ENCODE measurements at regions not wholly inside any gene's neighbourhood (a gene's known extent, or its start where the extent isn't known, plus 50 kb on each side); places are given as distances from the start of the nearest gene placed in this dataset.

- Histone ChIP-seq H3K4me1 (ENCODE audit: control insufficient read depth in 1 of 2, insufficient read depth in 2 of 2, low read length in 2 of 2) (no peaks in the 10 kb centered on the region), H3K4me3 (ENCODE audit: low read depth in 1 of 2, low read length in 2 of 2) (no peak overlapping the region), H3K9ac (ENCODE audit: low read depth in 1 of 2, low read length in 2 of 2) (no peak overlapping the region), H3K27me3 (ENCODE audit: control insufficient read depth in 1 of 2, insufficient read depth in 2 of 2, low read length in 2 of 2) (no peaks in the 10 kb centered on the region), H3K36me3 (ENCODE audit: control insufficient read depth in 1 of 2, insufficient read depth in 2 of 2, low read length in 2 of 2) (no peaks in the 10 kb centered on the region), H3K9me3 (ENCODE audit: control insufficient read depth in 1 of 2, low read length in 2 of 2) (no peaks in the 10 kb centered on the region), H3K27ac (ENCODE audit: low read depth, low read length) (no peak overlapping the region)
Observed at GRCh38 chr3:152516216-152516615, 247.5 kb downstream of the MBNL1 start.

DNA sequence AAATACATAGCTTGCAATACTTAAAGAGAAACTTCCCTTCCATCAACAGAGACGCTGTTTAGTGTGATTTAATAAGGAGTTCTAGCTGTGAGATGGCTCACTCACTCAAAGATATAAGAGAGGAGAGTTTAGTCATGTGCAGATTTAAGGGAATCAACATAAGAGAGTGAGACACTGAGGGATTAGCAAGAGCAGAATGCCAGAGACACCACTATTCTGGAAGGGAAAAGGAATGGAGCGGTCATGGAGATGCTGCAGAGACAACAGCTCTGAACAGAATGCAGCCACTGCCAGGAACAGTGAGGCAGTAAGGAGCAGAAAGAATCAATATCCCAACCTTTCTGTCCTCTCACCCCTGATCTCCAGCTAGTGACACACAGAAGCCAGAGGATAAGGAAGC, 248.8 kb downstream of the MBNL1 start:
- no peaks in the 10 kb centered on the region for H3K27me3 ChIP-seq (ENCODE audit: control insufficient read depth in 1 of 2, insufficient read depth in 2 of 2, low read length in 2 of 2)
- H3K4me3 ChIP-seq (ENCODE audit: low read depth in 1 of 2, low read length in 2 of 2), result no peak overlapping the region
- no peaks in the 10 kb centered on the region for H3K4me1 ChIP-seq (ENCODE audit: control insufficient read depth in 1 of 2, insufficient read depth in 2 of 2, low read length in 2 of 2)
- no peaks in the 10 kb centered on the region for H3K36me3 ChIP-seq (ENCODE audit: control insufficient read depth in 1 of 2, insufficient read depth in 2 of 2, low read length in 2 of 2)
- no peak overlapping the region for H3K27ac ChIP-seq (ENCODE audit: low read depth, low read length)
- H3K9me3 ChIP-seq (ENCODE audit: control insufficient read depth in 1 of 2, low read length in 2 of 2), result no peaks in the 10 kb centered on the region
- no peak overlapping the region for H3K9ac ChIP-seq (ENCODE audit: low read depth in 1 of 2, low read length in 2 of 2)

DNA sequence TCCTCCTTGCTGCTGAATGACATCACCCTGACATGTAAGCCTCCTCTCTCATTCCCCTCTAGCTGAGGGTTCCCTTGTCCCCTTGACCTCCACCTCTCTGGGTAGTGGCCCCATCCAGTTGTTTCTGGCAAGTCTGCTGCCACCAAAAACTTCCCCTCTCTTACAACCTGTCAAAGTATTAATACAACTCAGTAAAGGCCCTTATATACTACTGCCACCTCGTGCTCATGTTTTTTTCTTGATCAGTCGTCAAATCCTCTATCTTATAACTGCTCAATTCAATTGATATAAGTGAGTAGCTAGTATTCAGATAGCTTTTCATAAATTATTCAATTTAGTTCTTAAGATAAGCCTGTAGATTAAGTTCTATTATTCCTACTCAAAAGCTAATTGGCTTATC, 249.6 kb downstream of the MBNL1 start:
- H3K4me3 ChIP-seq (ENCODE audit: low read depth in 1 of 2, low read length in 2 of 2), result no peak overlapping the region
- no peak overlapping the region for H3K9ac ChIP-seq (ENCODE audit: low read depth in 1 of 2, low read length in 2 of 2)
- no peaks in the 10 kb centered on the region for H3K27me3 ChIP-seq (ENCODE audit: control insufficient read depth in 1 of 2, insufficient read depth in 2 of 2, low read length in 2 of 2)
- no peaks in the 10 kb centered on the region for H3K36me3 ChIP-seq (ENCODE audit: control insufficient read depth in 1 of 2, insufficient read depth in 2 of 2, low read length in 2 of 2)
- H3K4me1 ChIP-seq (ENCODE audit: control insufficient read depth in 1 of 2, insufficient read depth in 2 of 2, low read length in 2 of 2), result no peaks in the 10 kb centered on the region
- H3K9me3 ChIP-seq (ENCODE audit: control insufficient read depth in 1 of 2, low read length in 2 of 2), result no peaks in the 10 kb centered on the region
- H3K27ac ChIP-seq (ENCODE audit: low read depth, low read length), result no peak overlapping the region

DNA sequence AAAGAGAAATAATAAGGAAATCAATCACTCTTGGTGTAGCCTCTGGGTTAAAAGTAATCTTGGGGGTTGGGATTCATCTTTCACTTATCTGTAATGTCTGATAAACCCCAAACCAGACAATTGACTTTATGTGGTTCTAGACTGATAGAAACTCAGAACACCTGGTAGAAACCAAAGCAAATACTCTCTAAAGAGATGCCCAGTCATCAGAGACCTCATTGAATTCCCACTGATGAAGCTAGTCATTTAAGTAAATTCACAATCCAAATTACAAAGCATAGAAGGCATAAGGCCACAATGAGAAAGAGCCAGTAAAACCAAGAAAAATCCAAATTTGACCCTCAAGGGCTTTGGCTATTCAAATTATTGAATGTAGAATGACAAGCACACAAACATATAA, 250.6 kb downstream of the MBNL1 start:
- Histone ChIP-seq H3K27me3 (ENCODE audit: control insufficient read depth in 1 of 2, insufficient read depth in 2 of 2, low read length in 2 of 2) (no peaks in the 10 kb centered on the region), H3K9me3 (ENCODE audit: control insufficient read depth in 1 of 2, low read length in 2 of 2) (no peaks in the 10 kb centered on the region), H3K9ac (ENCODE audit: low read depth in 1 of 2, low read length in 2 of 2) (no peak overlapping the region), H3K27ac (ENCODE audit: low read depth, low read length) (no peak overlapping the region), H3K4me3 (ENCODE audit: low read depth in 1 of 2, low read length in 2 of 2) (no peak overlapping the region), H3K36me3 (ENCODE audit: control insufficient read depth in 1 of 2, insufficient read depth in 2 of 2, low read length in 2 of 2) (no peaks in the 10 kb centered on the region), H3K4me1 (ENCODE audit: control insufficient read depth in 1 of 2, insufficient read depth in 2 of 2, low read length in 2 of 2) (no peaks in the 10 kb centered on the region)

GRCh38 chr3:152522036-152522435, 253.3 kb downstream of the MBNL1 start:
- Histone ChIP-seq H3K4me1 (ENCODE audit: control insufficient read depth in 1 of 2, insufficient read depth in 2 of 2, low read length in 2 of 2) (no peaks in the 10 kb centered on the region), H3K9me3 (ENCODE audit: control insufficient read depth in 1 of 2, low read length in 2 of 2) (no peaks in the 10 kb centered on the region), H3K9ac (ENCODE audit: low read depth in 1 of 2, low read length in 2 of 2) (no peak overlapping the region), H3K4me3 (ENCODE audit: low read depth in 1 of 2, low read length in 2 of 2) (no peak overlapping the region), H3K27ac (ENCODE audit: low read depth, low read length) (no peak overlapping the region), H3K36me3 (ENCODE audit: control insufficient read depth in 1 of 2, insufficient read depth in 2 of 2, low read length in 2 of 2) (no peaks in the 10 kb centered on the region), H3K27me3 (ENCODE audit: control insufficient read depth in 1 of 2, insufficient read depth in 2 of 2, low read length in 2 of 2) (no peaks in the 10 kb centered on the region)

GRCh38 chr3:152524198-152525140, 255.7 kb downstream of the MBNL1 start:
- Histone ChIP-seq H3K9ac (ENCODE audit: low read depth in 1 of 2, low read length in 2 of 2) (no peak overlapping the region), H3K27ac (ENCODE audit: low read depth, low read length) (no peak overlapping the region)

GRCh38 chr3:152531717-152532116, 263.0 kb downstream of the MBNL1 start:
- Histone ChIP-seq H3K4me1 (ENCODE audit: control insufficient read depth in 1 of 2, insufficient read depth in 2 of 2, low read length in 2 of 2) (no peaks in the 10 kb centered on the region), H3K4me3 (ENCODE audit: low read depth in 1 of 2, low read length in 2 of 2) (no peak overlapping the region), H3K36me3 (ENCODE audit: control insufficient read depth in 1 of 2, insufficient read depth in 2 of 2, low read length in 2 of 2) (no peaks in the 10 kb centered on the region), H3K9me3 (ENCODE audit: control insufficient read depth in 1 of 2, low read length in 2 of 2) (no peaks in the 10 kb centered on the region), H3K9ac (ENCODE audit: low read depth in 1 of 2, low read length in 2 of 2) (no peak overlapping the region), H3K27ac (ENCODE audit: low read depth, low read length) (no peak overlapping the region), H3K27me3 (ENCODE audit: control insufficient read depth in 1 of 2, insufficient read depth in 2 of 2, low read length in 2 of 2) (no peaks in the 10 kb centered on the region)

More at GRCh38 chr3:152524198-152525140, 255.7 kb downstream of the MBNL1 start:
- no peaks in the 10 kb centered on the region for H3K4me1 ChIP-seq (ENCODE audit: control insufficient read depth in 1 of 2, insufficient read depth in 2 of 2, low read length in 2 of 2)
- no peaks in the 10 kb centered on the region for H3K36me3 ChIP-seq (ENCODE audit: control insufficient read depth in 1 of 2, insufficient read depth in 2 of 2, low read length in 2 of 2)
- no peaks in the 10 kb centered on the region for H3K27me3 ChIP-seq (ENCODE audit: control insufficient read depth in 1 of 2, insufficient read depth in 2 of 2, low read length in 2 of 2)
- H3K9me3 ChIP-seq (ENCODE audit: control insufficient read depth in 1 of 2, low read length in 2 of 2), result no peaks in the 10 kb centered on the region
- no peak overlapping the region for H3K4me3 ChIP-seq (ENCODE audit: low read depth in 1 of 2, low read length in 2 of 2)

GRCh38 chr3:152538518-152538917, 269.8 kb downstream of the MBNL1 start:
- H3K4me1 ChIP-seq (ENCODE audit: control insufficient read depth in 1 of 2, insufficient read depth in 2 of 2, low read length in 2 of 2), result no peaks in the 10 kb centered on the region
- no peaks in the 10 kb centered on the region for H3K27me3 ChIP-seq (ENCODE audit: control insufficient read depth in 1 of 2, insufficient read depth in 2 of 2, low read length in 2 of 2)
- no peak overlapping the region for H3K9ac ChIP-seq (ENCODE audit: low read depth in 1 of 2, low read length in 2 of 2)
- no peaks in the 10 kb centered on the region for H3K36me3 ChIP-seq (ENCODE audit: control insufficient read depth in 1 of 2, insufficient read depth in 2 of 2, low read length in 2 of 2)
- H3K4me3 ChIP-seq (ENCODE audit: low read depth in 1 of 2, low read length in 2 of 2), result no peak overlapping the region
- H3K27ac ChIP-seq (ENCODE audit: low read depth, low read length), result no peak overlapping the region
- peaks cover 0 to 3% of the 10 kb centered on the region in 2 donors for H3K9me3 ChIP-seq (ENCODE audit: control insufficient read depth in 1 of 2, low read length in 2 of 2)

DNA sequence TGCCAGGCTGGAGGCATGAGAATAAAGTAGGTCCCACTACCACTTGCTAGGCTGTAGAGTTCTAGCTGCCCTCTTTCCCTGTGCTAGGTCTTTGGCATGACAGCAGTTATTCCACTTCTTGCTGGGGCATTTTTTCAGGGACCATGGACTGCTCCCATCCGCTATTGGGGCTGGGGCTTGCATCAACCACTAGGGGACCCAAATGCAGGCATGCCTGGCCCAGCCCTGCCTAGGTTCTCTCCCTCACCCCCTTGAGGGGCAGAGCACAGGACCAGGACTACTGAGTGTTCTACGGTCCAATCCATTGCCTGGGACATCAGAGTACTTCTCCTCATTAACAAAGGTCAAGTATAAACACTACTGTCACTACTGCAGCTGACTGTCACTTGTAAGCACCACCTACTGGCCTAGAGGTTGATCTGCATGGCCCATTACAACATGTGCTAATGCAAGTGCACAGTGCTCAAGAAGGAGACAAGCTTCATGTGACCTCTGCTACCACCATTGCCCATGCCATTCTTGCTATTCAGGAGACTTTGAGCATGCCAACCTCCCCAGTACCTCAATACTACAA, 270.5 kb downstream of the MBNL1 start:
- no peak overlapping the region for H3K27ac ChIP-seq (ENCODE audit: low read depth, low read length)
- H3K9ac ChIP-seq (ENCODE audit: low read depth in 1 of 2, low read length in 2 of 2), result no peak overlapping the region
- H3K27me3 ChIP-seq (ENCODE audit: control insufficient read depth in 1 of 2, insufficient read depth in 2 of 2, low read length in 2 of 2), result no peaks in the 10 kb centered on the region
- peaks cover 0 to 3% of the 10 kb centered on the region in 2 donors for H3K9me3 ChIP-seq (ENCODE audit: control insufficient read depth in 1 of 2, low read length in 2 of 2)
- no peak overlapping the region for H3K4me3 ChIP-seq (ENCODE audit: low read depth in 1 of 2, low read length in 2 of 2)
- H3K4me1 ChIP-seq (ENCODE audit: control insufficient read depth in 1 of 2, insufficient read depth in 2 of 2, low read length in 2 of 2), result no peaks in the 10 kb centered on the region
- no peaks in the 10 kb centered on the region for H3K36me3 ChIP-seq (ENCODE audit: control insufficient read depth in 1 of 2, insufficient read depth in 2 of 2, low read length in 2 of 2)

GRCh38 chr3:152540120-152540519, 271.4 kb downstream of the MBNL1 start:
- Histone ChIP-seq H3K9ac (ENCODE audit: low read depth in 1 of 2, low read length in 2 of 2) (no peak overlapping the region), H3K36me3 (ENCODE audit: control insufficient read depth in 1 of 2, insufficient read depth in 2 of 2, low read length in 2 of 2) (no peaks in the 10 kb centered on the region), H3K4me1 (ENCODE audit: control insufficient read depth in 1 of 2, insufficient read depth in 2 of 2, low read length in 2 of 2) (no peaks in the 10 kb centered on the region), H3K27ac (ENCODE audit: low read depth, low read length) (no peak overlapping the region), H3K4me3 (ENCODE audit: low read depth in 1 of 2, low read length in 2 of 2) (no peak overlapping the region), H3K9me3 (ENCODE audit: control insufficient read depth in 1 of 2, low read length in 2 of 2) (peaks cover 0 to 3% of the 10 kb centered on the region in 2 donors), H3K27me3 (ENCODE audit: control insufficient read depth in 1 of 2, insufficient read depth in 2 of 2, low read length in 2 of 2) (no peaks in the 10 kb centered on the region)

Data from duodenal mucosa (tissue), 2 donors.